GM18511 (cell line): ENCODE measurements at regions not wholly inside any gene's neighbourhood (a gene's known extent, or its start where the extent isn't known, plus 50 kb on each side); places are given as distances from the start of the nearest gene placed in this dataset.
"Not testable (repeated sequence)": the region's sequence is repeated elsewhere in the genome, so short reads cannot be mapped to it uniquely, and the experiment has no call there.

Experiments used
- ATAC-seq: cut with Tn5 transposase; IDR thresholded peaks from one replicate; pipeline ENCODE4 v1.9.1; 2021; ENCODE audit warnings: mild to moderate bottlenecking, moderate library complexity; ENCODE audit not compliant: unreplicated experiment

GRCh38 chr3:99322551-99322950 lies 315.8 kb upstream of the COL8A1 start:
- ATAC-seq: no peak

- ATAC-seq: no peak
These were observed 317.1 kb upstream of the COL8A1 start for GRCh38 chr3:99321261-99321660.

GRCh38 chr3:99319961-99320360 lies 318.4 kb upstream of the COL8A1 start:
- ATAC-seq: no peak

GRCh38 chr3:99319450-99319849 lies 318.9 kb upstream of the COL8A1 start:
- ATAC-seq: no peak

GRCh38 chr3:99317201-99317600 lies 321.2 kb upstream of the COL8A1 start:
- no peak for ATAC-seq

GRCh38 chr3:99315896-99316295 lies 322.5 kb upstream of the COL8A1 start:
- no peak for ATAC-seq

GRCh38 chr3:99313485-99313884 lies 324.9 kb upstream of the COL8A1 start:
- no peak for ATAC-seq

- no peak for ATAC-seq
These were observed 339.7 kb upstream of the COL8A1 start for GRCh38 chr3:99298661-99299060.

- ATAC-seq: no peak
These were observed 342.6 kb upstream of the COL8A1 start for GRCh38 chr3:99295836-99296235.

- ATAC-seq: not testable (repeated sequence)
These were observed 344.3 kb upstream of the COL8A1 start for GRCh38 chr3:99294092-99294491.

- no peak for ATAC-seq
These were observed 350.5 kb upstream of the COL8A1 start for GRCh38 chr3:99287876-99288275.

- ATAC-seq: no peak
These were observed 352.0 kb upstream of the COL8A1 start for GRCh38 chr3:99286266-99286845.

GRCh38 chr3:99269606-99270351 lies 368.3 kb upstream of the DCBLD2 start:
- ATAC-seq: no peak

GRCh38 chr3:99256788-99257187 lies 355.3 kb upstream of the DCBLD2 start:
- no peak for ATAC-seq

- ATAC-seq: no peak
These were observed 352.5 kb upstream of the DCBLD2 start for GRCh38 chr3:99253963-99254355.

GRCh38 chr3:99250821-99251355 lies 349.4 kb upstream of the DCBLD2 start:
- ATAC-seq: no peak

- ATAC-seq: no peak
These were observed 348.8 kb upstream of the DCBLD2 start for GRCh38 chr3:99250272-99250671.

GRCh38 chr3:99249627-99250026 lies 348.1 kb upstream of the DCBLD2 start:
- ATAC-seq: no peak

- ATAC-seq: no peak
These were observed 347.4 kb upstream of the DCBLD2 start for GRCh38 chr3:99248913-99249312.

GRCh38 chr3:99248130-99248529 lies 346.6 kb upstream of the DCBLD2 start:
- no peak for ATAC-seq

- no peak for ATAC-seq
These were observed 344.6 kb upstream of the DCBLD2 start for GRCh38 chr3:99246010-99246654.

GRCh38 chr3:99242271-99242670 lies 340.8 kb upstream of the DCBLD2 start:
- no peak for ATAC-seq
